HEK293T (cell line): ENCODE measurements at regions not wholly inside any gene's neighbourhood (a gene's known extent, or its start where the extent isn't known, plus 50 kb on each side); places are given as distances from the start of the nearest gene placed in this dataset.

Source experiments
- BHLHE40 ChIP-seq: fragments of 450-650 bp; IDR thresholded peaks from 2 replicates; pipeline ENCODE4 v1.6.1; 2016; ENCODE audit warnings: mild to moderate bottlenecking, moderate library complexity, borderline replicate concordance
- HDGF ChIP-seq: fragments of 450-650 bp; IDR thresholded peaks from 2 replicates; pipeline ENCODE4 v1.6.1; 2017; ENCODE audit warnings: antibody characterized with exemption, borderline replicate concordance
- NFRKB ChIP-seq: fragments of 450-650 bp; IDR thresholded peaks from 2 replicates; pipeline ENCODE4 v1.6.1; 2016; ENCODE audit warnings: mild to moderate bottlenecking, moderate library complexity
- SP1 ChIP-seq: fragments of 450-650 bp; IDR thresholded peaks from 2 replicates; pipeline ENCODE4 v1.6.1; 2017

DNA sequence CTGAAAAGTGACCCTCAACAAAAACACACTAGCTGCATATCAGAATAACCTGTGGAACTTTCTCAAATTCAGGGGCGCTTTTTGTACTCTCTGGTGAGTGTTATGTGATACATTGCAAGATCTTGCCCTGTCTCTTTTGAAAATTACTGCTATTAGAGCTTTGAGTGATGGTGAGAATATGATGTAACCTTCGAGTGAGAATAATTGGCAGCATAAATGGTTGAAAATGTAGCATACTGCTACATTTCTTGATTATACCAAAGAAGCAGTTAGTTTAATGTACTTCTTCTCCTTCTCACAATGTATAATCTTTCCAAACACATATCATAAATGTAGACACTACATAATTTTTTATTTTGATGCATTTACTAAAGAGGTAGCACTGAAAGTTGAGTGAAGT, 882.9 kb downstream of the FSTL5 start:
- TF ChIP-seq BHLHE40 (no peak), NFRKB (no peak), SP1 (no peak), HDGF (no peak)
